K562 (cell line): ENCODE measurements at regions not wholly inside any gene's neighbourhood (a gene's known extent, or its start where the extent isn't known, plus 50 kb on each side); places are given as distances from the start of the nearest gene placed in this dataset.
A peak's percentile ranks its signal among the peaks of the same experiment; 100 is the strongest.

Experiments used
- ATAC-seq: fragments of 200-7000 bp; cut with Tn5 transposase; 3 replicates; pipeline ENCODE4 v1.9.1; 2020; ENCODE audit warnings: moderate library complexity
- BruUV-seq: library from RNA; stranded (reverse); fragments of 400-500 nt; replicated peaks from 2 replicates; lab custom pipeline; 2021; lab: Mats Ljungman, UMichigan
- CTCF ChIA-PET: fragments of 300-600 bp; formaldehyde crosslinking; extraction: SDS; loops from one replicate; lab custom pipeline; 2021; ENCODE audit warnings: low intra/inter-chr PET ratio; lab: Yijun Ruan, JAX
- POLR2A ChIA-PET: fragments of 300-600, 350-650 bp; sonication (Branson Sonifier 250); formaldehyde crosslinking; extraction: SDS; loops from one replicate; lab custom pipeline; 2021; ENCODE audit warnings: antibody characterized with exemption, inconsistent platforms; lab: Yijun Ruan, JAX
- DNase-seq, 4 experiments: peaks; one replicate each; pipeline versions ENCODE4 v3.0.0 to v3.0.0-alpha.2; 2011 to 2018; ENCODE audit warnings: low spot score in 3 of 4, mixed read lengths in 3 of 4; ENCODE audit errors: extremely low read depth in 1 of 4
- FAIRE-seq: peaks from 2 replicates; lab custom pipeline; 2011; peaks lifted over from hg19 to GRCh38; lab: Jason Lieb, UNC
- H2AFZ ChIP-seq: 2 replicates; pipeline ENCODE4 v1.6.0; 2011; ENCODE audit warnings: low read depth, low read length, control low read depth, inconsistent platforms
- H3K27ac ChIP-seq: fragments of 200-600 bp; 3 replicates; pipeline ENCODE4 v1.8.0; 2011; ENCODE audit warnings: low read depth, mild to moderate bottlenecking, control low read depth, inconsistent platforms, low read length, moderate library complexity, mixed read lengths; ENCODE audit errors: extremely low read depth
- H3K27me3 ChIP-seq, 2 experiments: fragments of 300-600 bp in 1 of 2; 2 replicates in 1 of 2; 3 replicates in 1 of 2; pipeline versions ENCODE4 v1.6.0 to v1.8.0; 2011; ENCODE audit warnings: inconsistent platforms in 2 of 2, low read length in 2 of 2, mild to moderate bottlenecking in 1 of 2, mixed read lengths in 1 of 2, moderate library complexity in 1 of 2; ENCODE audit not compliant: control insufficient read depth in 2 of 2, insufficient read depth in 2 of 2
- H3K36me3 ChIP-seq: fragments of 300-600 bp; 3 replicates; pipeline ENCODE4 v1.8.0; 2011; ENCODE audit warnings: mild to moderate bottlenecking, low read length, inconsistent platforms; ENCODE audit not compliant: control insufficient read depth, insufficient read depth
- H3K4me1 ChIP-seq, 2 experiments: fragments of 200-600 bp in 1 of 2; replicated peaks in 1 of 2; 2 replicates in 1 of 2; 3 replicates in 1 of 2; pipeline versions ENCODE4 v1.5.1 to v1.8.0; 2011; ENCODE audit warnings: inconsistent platforms in 2 of 2, low read length in 2 of 2, mild to moderate bottlenecking in 1 of 2, mixed read lengths in 1 of 2, moderate library complexity in 1 of 2; ENCODE audit not compliant: control insufficient read depth in 2 of 2, insufficient read depth in 2 of 2
- H3K4me2 ChIP-seq: 2 replicates; pipeline ENCODE4 v1.6.1; 2011; ENCODE audit warnings: low read length, control low read depth, inconsistent platforms, mixed read lengths; ENCODE audit not compliant: insufficient read depth
- H3K4me3 ChIP-seq: fragments of 200-600 bp; sonication (generic), shearing (Covaris generic); 2 replicates; pipeline ENCODE4 v1.5.1; 2016; ENCODE audit warnings: control low read depth, inconsistent platforms
- H3K79me2 ChIP-seq: fragments of 200-600 bp; 3 replicates; pipeline ENCODE4 v1.8.0; 2011; ENCODE audit warnings: low read length, inconsistent platforms; ENCODE audit not compliant: control insufficient read depth, insufficient read depth
- H3K9ac ChIP-seq, 2 experiments: 2 replicates each; pipeline versions ENCODE4 v1.6.0 to v1.6.1; 2011; ENCODE audit warnings: low read depth in 2 of 2, low read length in 2 of 2, control low read depth in 1 of 2, inconsistent platforms in 1 of 2, mild to moderate bottlenecking in 1 of 2, mixed read lengths in 1 of 2; ENCODE audit not compliant: insufficient read depth in 1 of 2
- H3K9me1 ChIP-seq: one replicate; pipeline ENCODE4 v1.6.0; 2011; ENCODE audit warnings: inconsistent platforms, mild to moderate bottlenecking, low read length, moderate library complexity; ENCODE audit not compliant: control insufficient read depth, insufficient read depth
- H3K9me3 ChIP-seq: replicated peaks from 2 replicates; pipeline ENCODE4 v1.5.1; 2011; ENCODE audit warnings: low read depth, low read length, inconsistent platforms; ENCODE audit not compliant: control insufficient read depth, insufficient read depth
- H4K20me1 ChIP-seq: replicated peaks from 2 replicates; pipeline ENCODE4 v1.6.1; 2011; ENCODE audit warnings: low read length, inconsistent platforms, mixed read lengths; ENCODE audit not compliant: control insufficient read depth, insufficient read depth
- CBX1 ChIP-seq: sonication (generic); IDR thresholded peaks from 2 replicates; pipeline ENCODE4 v1.6.1; 2016; ENCODE audit warnings: antibody characterized with exemption, low read depth, mild to moderate bottlenecking
- CBX8 ChIP-seq: fragments of 200-600 bp; sonication (generic); IDR thresholded peaks from 2 replicates; pipeline ENCODE4 v1.6.1; 2012; ENCODE audit warnings: borderline replicate concordance, mixed run types, low read depth, mild to moderate bottlenecking, moderate library complexity, mixed read lengths, low read length, control low read depth, inconsistent platforms; ENCODE audit not compliant: poor library complexity, severe bottlenecking; ENCODE audit errors: extremely low read depth
- EP400 ChIP-seq: fragments of 450-650 bp; IDR thresholded peaks from 2 replicates; pipeline ENCODE4 v1.6.1; 2017; ENCODE audit warnings: antibody characterized with exemption, mild to moderate bottlenecking, moderate library complexity
- HNRNPLL ChIP-seq: fragments of 200-400 bp; formaldehyde crosslinking; IDR thresholded peaks from 2 replicates; pipeline ENCODE4 v1.6.1; 2017; ENCODE audit warnings: low read length, low read depth, mild to moderate bottlenecking; ENCODE audit not compliant: poor library complexity, severe bottlenecking
- KAT7 ChIP-seq: sonication (generic); formaldehyde crosslinking; IDR thresholded peaks from 2 replicates; pipeline ENCODE4 v1.8.0; 2022; ENCODE audit warnings: missing genetic modification reagents, mild to moderate bottlenecking, borderline replicate concordance
- KLF1 ChIP-seq: fragments of 450-650 bp; IDR thresholded peaks from 2 replicates; pipeline ENCODE4 v1.6.1; 2016; ENCODE audit warnings: missing genetic modification characterization, missing compliant biosample characterization
- PPARD ChIP-seq: fragments of 250-450 bp; sonication (Bioruptor Pico); IDR thresholded peaks from 2 replicates; pipeline ENCODE4 v1.8.0; 2022; ENCODE audit warnings: inconsistent platforms, mild to moderate bottlenecking, moderate library complexity
- YY1 ChIP-seq, 3 experiments: IDR thresholded peaks; 2 replicates each; pipeline ENCODE4 v1.6.1; 2011; ENCODE audit warnings: low read length in 2 of 3, mild to moderate bottlenecking in 2 of 3, moderate library complexity in 2 of 3, borderline replicate concordance in 1 of 3, control low read depth in 1 of 3, low read depth in 1 of 3; ENCODE audit not compliant: insufficient read depth in 3 of 3, insufficient replicate concordance in 2 of 3, control insufficient read depth in 1 of 3, insufficient read length in 1 of 3; ENCODE audit errors: extremely low read depth in 1 of 3
- ZEB2 ChIP-seq: fragments of 450-650 bp; IDR thresholded peaks from 2 replicates; pipeline ENCODE4 v1.6.1; 2016
- ZNF143 ChIP-seq: sonication (generic); formaldehyde crosslinking; IDR thresholded peaks from 2 replicates; pipeline ENCODE4 v1.9.0; 2022; ENCODE audit warnings: mild to moderate bottlenecking, missing genetic modification reagents
- ZNF217 ChIP-seq: sonication (generic); formaldehyde crosslinking; IDR thresholded peaks from 2 replicates; pipeline ENCODE4 v1.8.0; 2022; ENCODE audit warnings: mild to moderate bottlenecking, missing genetic modification reagents
- in situ Hi-C: fragments of 300-500 bp; cut with MboI; formaldehyde crosslinking; loops from 4 replicates; pipeline ENCODE4 v1.15.0; 2018; ENCODE audit warnings: inconsistent platforms, mixed read lengths
- intact Hi-C: fragments of 100-400 bp; cut with micrococcal nuclease; formaldehyde crosslinking; loops from 2 replicates; pipeline ENCODE4 v1.14.2; 2022
- TF ChIP-seq, protein P1 (sequence below): fragments of 450-650 bp; formaldehyde crosslinking; IDR thresholded peaks from 2 replicates; pipeline ENCODE4 v1.4.0; 2020; ENCODE audit warnings: mild to moderate bottlenecking, mixed read lengths
- TF ChIP-seq, protein P2 (sequence below), 2 experiments: fragments of 450-650 bp; IDR thresholded peaks; 2 replicates each; pipeline ENCODE4 v1.6.1; 2016
- TF ChIP-seq, protein P3 (sequence below): sonication (generic); formaldehyde crosslinking; IDR thresholded peaks from 2 replicates; pipeline ENCODE4 v1.8.1; 2023; ENCODE audit warnings: missing genetic modification reagents, mild to moderate bottlenecking, borderline replicate concordance

DNA sequence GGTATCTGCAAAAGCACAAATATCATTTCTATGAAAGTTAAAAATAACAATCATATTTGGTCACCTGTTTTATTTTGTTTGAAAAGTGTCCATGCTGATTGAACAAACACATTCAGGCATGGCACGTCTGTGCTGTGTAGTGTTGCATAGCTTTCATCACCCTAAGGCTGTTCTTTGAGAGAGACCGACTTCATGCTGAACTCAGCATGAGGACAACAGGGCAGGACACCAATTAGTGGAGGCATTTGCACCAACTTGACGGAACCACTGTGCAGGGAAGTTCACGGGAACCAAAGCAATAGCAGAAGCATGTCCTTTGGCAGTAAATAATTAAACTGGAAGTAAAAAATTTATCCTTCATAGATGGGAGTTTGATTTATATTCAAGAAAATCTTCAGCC, 158.4 kb upstream of the SLC7A11 start (continued):
- TF ChIP-seq YY1 (IDR thresholded peaks at IDR 0.05; ENCODE audit: borderline replicate concordance in 1 of 3, control insufficient read depth in 1 of 3, extremely low read depth in 1 of 3, insufficient read depth in 3 of 3, insufficient read length in 1 of 3, insufficient replicate concordance in 2 of 3, low read depth in 1 of 3, low read length in 2 of 3) (no peak), ZEB2 (no peak), KAT7 (CRISPR knock-in tag) (no peak), ZNF217 (no peak), EP400 (no peak), PPARD (no peak)
- TF ChIP-seq, protein P1, sequence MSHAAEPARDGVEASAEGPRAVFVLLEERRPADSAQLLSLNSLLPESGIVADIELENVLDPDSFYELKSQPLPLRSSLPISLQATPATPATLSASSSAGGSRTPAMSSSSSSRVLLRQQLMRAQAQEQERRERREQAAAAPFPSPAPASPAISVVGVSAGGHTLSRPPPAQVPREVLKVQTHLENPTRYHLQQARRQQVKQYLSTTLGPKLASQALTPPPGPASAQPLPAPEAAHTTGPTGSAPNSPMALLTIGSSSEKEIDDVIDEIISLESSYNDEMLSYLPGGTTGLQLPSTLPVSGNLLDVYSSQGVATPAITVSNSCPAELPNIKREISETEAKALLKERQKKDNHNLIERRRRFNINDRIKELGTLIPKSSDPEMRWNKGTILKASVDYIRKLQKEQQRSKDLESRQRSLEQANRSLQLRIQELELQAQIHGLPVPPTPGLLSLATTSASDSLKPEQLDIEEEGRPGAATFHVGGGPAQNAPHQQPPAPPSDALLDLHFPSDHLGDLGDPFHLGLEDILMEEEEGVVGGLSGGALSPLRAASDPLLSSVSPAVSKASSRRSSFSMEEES (CRISPR knock-in tag), result no peak

DNA sequence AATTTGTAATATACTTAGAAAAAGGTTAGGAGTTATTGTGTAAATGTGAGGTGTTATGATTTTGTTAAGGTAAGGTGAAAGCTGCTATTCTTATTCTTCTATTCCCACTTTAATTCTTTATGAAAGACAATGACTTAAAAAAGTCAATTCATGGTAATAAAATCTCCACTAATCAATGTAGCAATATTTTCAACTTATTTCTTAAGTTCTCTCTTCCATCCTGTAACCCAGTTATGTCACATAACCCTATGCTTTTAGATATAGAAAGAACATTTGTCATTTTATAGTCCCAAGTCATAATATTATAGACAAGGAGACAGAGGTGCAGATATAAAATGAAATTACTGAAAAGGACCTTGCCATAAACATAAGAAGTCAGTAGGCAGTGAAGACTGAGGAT, 157.9 kb upstream of the SLC7A11 start:
- Histone ChIP-seq H3K79me2 (no peaks in the 10 kb centered on the region), H3K36me3 (no peaks in the 10 kb centered on the region), H3K9me3 (no peaks in the 10 kb centered on the region), H3K27me3 (no peaks in the 10 kb centered on the region), H3K4me1 (no peaks in the 10 kb centered on the region), H3K9me1 (no peaks in the 10 kb centered on the region), H3K27ac (no peak overlapping the region), H4K20me1 (no peaks in the 10 kb centered on the region), H3K4me3 (no peak overlapping the region), H2AFZ (0 out of 2 replicates have a peak overlapping the region, but pooled peaks have one; percentile 9), H3K9ac (no peak overlapping the region), H3K4me2 (no peak overlapping the region)
- ChIA-PET POLR2A (interaction anchor here (0.6 to 1.2 kb wide), 3 partner anchors 10 to 20 kb away, joined by 3 to 4 read pairs (median 4); no protein-coding TSS in a partner anchor), CTCF (no interaction called here)
- no peak for DNase-seq
- intact Hi-C loops, result no loop called here
- in situ Hi-C loops, result no loop called here
- no peak for FAIRE-seq
- no TSS peak for BruUV-seq
- no peak for ATAC-seq
- no peak for TF ChIP-seq ZNF143
- TF ChIP-seq, protein P2, sequence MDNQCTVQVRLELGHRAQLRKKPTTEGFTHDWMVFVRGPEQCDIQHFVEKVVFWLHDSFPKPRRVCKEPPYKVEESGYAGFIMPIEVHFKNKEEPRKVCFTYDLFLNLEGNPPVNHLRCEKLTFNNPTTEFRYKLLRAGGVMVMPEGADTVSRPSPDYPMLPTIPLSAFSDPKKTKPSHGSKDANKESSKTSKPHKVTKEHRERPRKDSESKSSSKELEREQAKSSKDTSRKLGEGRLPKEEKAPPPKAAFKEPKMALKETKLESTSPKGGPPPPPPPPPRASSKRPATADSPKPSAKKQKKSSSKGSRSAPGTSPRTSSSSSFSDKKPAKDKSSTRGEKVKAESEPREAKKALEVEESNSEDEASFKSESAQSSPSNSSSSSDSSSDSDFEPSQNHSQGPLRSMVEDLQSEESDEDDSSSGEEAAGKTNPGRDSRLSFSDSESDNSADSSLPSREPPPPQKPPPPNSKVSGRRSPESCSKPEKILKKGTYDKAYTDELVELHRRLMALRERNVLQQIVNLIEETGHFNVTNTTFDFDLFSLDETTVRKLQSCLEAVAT (IDR thresholded peaks at IDR 0.05), result no peak
- no peak for TF ChIP-seq HNRNPLL
- TF ChIP-seq, protein P3, sequence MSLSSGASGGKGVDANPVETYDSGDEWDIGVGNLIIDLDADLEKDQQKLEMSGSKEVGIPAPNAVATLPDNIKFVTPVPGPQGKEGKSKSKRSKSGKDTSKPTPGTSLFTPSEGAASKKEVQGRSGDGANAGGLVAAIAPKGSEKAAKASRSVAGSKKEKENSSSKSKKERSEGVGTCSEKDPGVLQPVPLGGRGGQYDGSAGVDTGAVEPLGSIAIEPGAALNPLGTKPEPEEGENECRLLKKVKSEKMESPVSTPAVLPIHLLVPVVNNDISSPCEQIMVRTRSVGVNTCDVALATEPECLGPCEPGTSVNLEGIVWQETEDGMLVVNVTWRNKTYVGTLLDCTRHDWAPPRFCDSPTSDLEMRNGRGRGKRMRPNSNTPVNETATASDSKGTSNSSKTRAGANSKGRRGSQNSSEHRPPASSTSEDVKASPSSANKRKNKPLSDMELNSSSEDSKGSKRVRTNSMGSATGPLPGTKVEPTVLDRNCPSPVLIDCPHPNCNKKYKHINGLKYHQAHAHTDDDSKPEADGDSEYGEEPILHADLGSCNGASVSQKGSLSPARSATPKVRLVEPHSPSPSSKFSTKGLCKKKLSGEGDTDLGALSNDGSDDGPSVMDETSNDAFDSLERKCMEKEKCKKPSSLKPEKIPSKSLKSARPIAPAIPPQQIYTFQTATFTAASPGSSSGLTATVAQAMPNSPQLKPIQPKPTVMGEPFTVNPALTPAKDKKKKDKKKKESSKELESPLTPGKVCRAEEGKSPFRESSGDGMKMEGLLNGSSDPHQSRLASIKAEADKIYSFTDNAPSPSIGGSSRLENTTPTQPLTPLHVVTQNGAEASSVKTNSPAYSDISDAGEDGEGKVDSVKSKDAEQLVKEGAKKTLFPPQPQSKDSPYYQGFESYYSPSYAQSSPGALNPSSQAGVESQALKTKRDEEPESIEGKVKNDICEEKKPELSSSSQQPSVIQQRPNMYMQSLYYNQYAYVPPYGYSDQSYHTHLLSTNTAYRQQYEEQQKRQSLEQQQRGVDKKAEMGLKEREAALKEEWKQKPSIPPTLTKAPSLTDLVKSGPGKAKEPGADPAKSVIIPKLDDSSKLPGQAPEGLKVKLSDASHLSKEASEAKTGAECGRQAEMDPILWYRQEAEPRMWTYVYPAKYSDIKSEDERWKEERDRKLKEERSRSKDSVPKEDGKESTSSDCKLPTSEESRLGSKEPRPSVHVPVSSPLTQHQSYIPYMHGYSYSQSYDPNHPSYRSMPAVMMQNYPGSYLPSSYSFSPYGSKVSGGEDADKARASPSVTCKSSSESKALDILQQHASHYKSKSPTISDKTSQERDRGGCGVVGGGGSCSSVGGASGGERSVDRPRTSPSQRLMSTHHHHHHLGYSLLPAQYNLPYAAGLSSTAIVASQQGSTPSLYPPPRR (CRISPR knock-in tag), result no peak
- TF ChIP-seq KLF1, result no peak
- TF ChIP-seq CBX1, result no peak
- TF ChIP-seq CBX8, result no peak
